BJ (cell line): ENCODE measurements at regions not wholly inside any gene's neighbourhood (a gene's known extent, or its start where the extent isn't known, plus 50 kb on each side); places are given as distances from the start of the nearest gene placed in this dataset.

Experiments used
- CTCF ChIA-PET: fragments of 350-600 bp; formaldehyde crosslinking; extraction: SDS; loops from one replicate; lab custom pipeline; 2021; ENCODE audit warnings: antibody characterized with exemption, inconsistent platforms; lab: Yijun Ruan, JAX
- POLR2A ChIA-PET: fragments of 300-600 bp; sonication (Branson Sonifier 250); formaldehyde crosslinking; extraction: SDS; loops from one replicate; lab custom pipeline; 2021; ENCODE audit warnings: antibody characterized with exemption; lab: Charles Lee
- DNase-seq: peaks from one replicate; pipeline ENCODE4 v3.0.0-alpha.2; 2011; ENCODE audit warnings: low read depth
- H3K27me3 ChIP-seq: 2 replicates; pipeline ENCODE4 v1.6.0; 2011; ENCODE audit warnings: low read length; ENCODE audit not compliant: control insufficient read depth, insufficient read depth
- H3K36me3 ChIP-seq: 2 replicates; pipeline ENCODE4 v1.5.1; 2011; ENCODE audit warnings: low read length; ENCODE audit not compliant: control insufficient read depth, insufficient read depth
- H3K4me3 ChIP-seq: 2 replicates; pipeline ENCODE4 v1.5.1; 2011; ENCODE audit warnings: low read depth, mild to moderate bottlenecking, control low read depth, low read length
- CTCF ChIP-seq: IDR thresholded peaks from 2 replicates; pipeline ENCODE4 v1.5.1; 2011; ENCODE audit warnings: low read depth, mild to moderate bottlenecking, control low read depth, inconsistent platforms, low read length, moderate library complexity; ENCODE audit not compliant: insufficient read depth

GRCh38 chr5:152994033-152994680 is 496.3 kb upstream of the GRIA1 start:
- Histone ChIP-seq H3K36me3 (no peaks in the 10 kb centered on the region), H3K27me3 (no peaks in the 10 kb centered on the region), H3K4me3 (no peak overlapping the region)
- POLR2A ChIA-PET: no interaction called here
- CTCF ChIA-PET: no interaction called here
- no peak for DNase-seq
- TF ChIP-seq CTCF: no peak

- CTCF ChIA-PET: no interaction called here
- POLR2A ChIA-PET: no interaction called here
- DNase-seq: no peak
- no peak overlapping the region for H3K4me3 ChIP-seq
- no peaks in the 10 kb centered on the region for H3K27me3 ChIP-seq
- no peaks in the 10 kb centered on the region for H3K36me3 ChIP-seq
- TF ChIP-seq CTCF: no peak
Observed at GRCh38 chr5:152995214-152995725, 495.2 kb upstream of the GRIA1 start.

GRCh38 chr5:153005711-153006110 is 484.8 kb upstream of the GRIA1 start:
- no peak for DNase-seq
- H3K36me3 ChIP-seq: no peaks in the 10 kb centered on the region
- H3K27me3 ChIP-seq: no peaks in the 10 kb centered on the region
- ChIA-PET CTCF (no interaction called here), POLR2A (no interaction called here)
- TF ChIP-seq CTCF: no peak
- H3K4me3 ChIP-seq: no peak overlapping the region

- CTCF ChIA-PET: no interaction called here
Observed at GRCh38 chr5:153006681-153007080, 483.8 kb upstream of the GRIA1 start.

GRCh38 chr5:153014194-153014593 is 476.3 kb upstream of the GRIA1 start:
- H3K36me3 ChIP-seq: no peaks in the 10 kb centered on the region
- H3K4me3 ChIP-seq: no peak overlapping the region
- no peaks in the 10 kb centered on the region for H3K27me3 ChIP-seq
- no peak for TF ChIP-seq CTCF
- no peak for DNase-seq
- ChIA-PET CTCF (no interaction called here), POLR2A (no interaction called here)

More at GRCh38 chr5:153006681-153007080, 483.8 kb upstream of the GRIA1 start:
- no peaks in the 10 kb centered on the region for H3K36me3 ChIP-seq
- DNase-seq: no peak
- POLR2A ChIA-PET: no interaction called here
- H3K27me3 ChIP-seq: no peaks in the 10 kb centered on the region
- H3K4me3 ChIP-seq: no peak overlapping the region
- TF ChIP-seq CTCF: no peak
